SK-N-SH (cell line): ENCODE measurements at regions not wholly inside any gene's neighbourhood (a gene's known extent, or its start where the extent isn't known, plus 50 kb on each side); places are given as distances from the start of the nearest gene placed in this dataset.

Experiments used
- CTCF ChIA-PET: fragments of 300-600, 350-600 bp; formaldehyde crosslinking; extraction: SDS; loops from one replicate; lab custom pipeline; 2021; lab: Yijun Ruan, JAX
- POLR2A ChIA-PET: fragments of 350-600 bp; sonication (Branson Sonifier 250); formaldehyde crosslinking; extraction: SDS; loops from one replicate; lab custom pipeline; 2020; ENCODE audit warnings: antibody characterized with exemption, inconsistent platforms; lab: Yijun Ruan, JAX
- DNase-seq: peaks from one replicate; pipeline ENCODE4 v3.0.0; 2012
- H2AFZ ChIP-seq: fragments of 200-600 bp; sonication (generic); 2 replicates; pipeline ENCODE4 v1.8.1; 2016; ENCODE audit warnings: antibody characterized with exemption, mild to moderate bottlenecking, low read depth
- H3F3A ChIP-seq: fragments of 200-600 bp; sonication (generic); replicated peaks from 2 replicates; pipeline ENCODE3; 2016; ENCODE audit warnings: antibody characterized with exemption, mild to moderate bottlenecking; ENCODE audit not compliant: insufficient read depth
- H3K27ac ChIP-seq, 2 experiments: fragments of 200-500 bp in 1 of 2; fragments of 200-600 bp in 1 of 2; sonication (Bioruptor generic) in 1 of 2; sonication (generic), shearing (Covaris generic) in 1 of 2; 2 replicates each; pipeline versions ENCODE4 v1.5.1 to v1.6.1; 2014 to 2016; ENCODE audit warnings: low read depth in 2 of 2, inconsistent platforms in 1 of 2, low read length in 1 of 2, mild to moderate bottlenecking in 1 of 2, mixed read lengths in 1 of 2
- H3K27me3 ChIP-seq: fragments of 200-600 bp; sonication (generic), shearing (Covaris generic); 2 replicates; pipeline ENCODE4 v1.6.1; 2016; ENCODE audit warnings: mixed run types; ENCODE audit not compliant: insufficient read depth
- H3K36me3 ChIP-seq, 2 experiments: fragments of 200-500 bp in 1 of 2; fragments of 200-600 bp in 1 of 2; sonication (Bioruptor generic) in 1 of 2; sonication (generic) in 1 of 2; replicated peaks in 1 of 2; 2 replicates each; pipeline versions ENCODE3 to v1.5.1; 2014 to 2016; ENCODE audit warnings: low read length in 1 of 2, mild to moderate bottlenecking in 1 of 2; ENCODE audit not compliant: insufficient read depth in 2 of 2, control insufficient read depth in 1 of 2
- H3K4me1 ChIP-seq, 2 experiments: fragments of 200-500 bp in 1 of 2; fragments of 200-600 bp in 1 of 2; sonication (Bioruptor generic) in 1 of 2; sonication (generic), shearing (Covaris generic) in 1 of 2; 2 replicates each; pipeline versions ENCODE4 v1.5.1 to v1.6.1; 2014 to 2016; ENCODE audit warnings: low read depth in 1 of 2, low read length in 1 of 2, mixed run types in 1 of 2; ENCODE audit not compliant: insufficient read depth in 2 of 2, control insufficient read depth in 1 of 2
- H3K4me2 ChIP-seq: fragments of 200-600 bp; sonication (generic), shearing (Covaris generic); 2 replicates; pipeline ENCODE4 v1.6.1; 2017; ENCODE audit warnings: mixed run types
- H3K4me3 ChIP-seq, 2 experiments: fragments of 200-500 bp in 1 of 2; fragments of 200-600 bp in 1 of 2; sonication (Bioruptor generic) in 1 of 2; sonication (generic), shearing (Covaris generic) in 1 of 2; 2 replicates each; pipeline versions ENCODE4 v1.5.1 to v1.8.1; 2014 to 2016; ENCODE audit warnings: low read depth in 2 of 2, inconsistent platforms in 1 of 2, low read length in 1 of 2, mild to moderate bottlenecking in 1 of 2, mixed read lengths in 1 of 2, moderate library complexity in 1 of 2
- H3K79me2 ChIP-seq: fragments of 200-600 bp; sonication (generic); 2 replicates; pipeline ENCODE4 v1.8.1; 2017; ENCODE audit warnings: mild to moderate bottlenecking; ENCODE audit not compliant: insufficient read depth
- H3K9ac ChIP-seq: fragments of 200-600 bp; sonication (generic); 2 replicates; pipeline ENCODE4 v1.6.1; 2017; ENCODE audit warnings: mixed run types
- H3K9me2 ChIP-seq: fragments of 200-600 bp; sonication (generic); 2 replicates; pipeline ENCODE4 v1.6.1; 2017; ENCODE audit warnings: mixed run types
- H3K9me3 ChIP-seq: fragments of 200-600 bp; sonication (generic); 2 replicates; pipeline ENCODE4 v1.6.1; 2017; ENCODE audit warnings: mixed run types, mild to moderate bottlenecking, moderate library complexity
- H4K20me1 ChIP-seq: fragments of 200-600 bp; sonication (generic); 2 replicates; pipeline ENCODE4 v1.6.1; 2017; ENCODE audit warnings: mild to moderate bottlenecking, mixed run types; ENCODE audit not compliant: insufficient read depth
- FOSL2 ChIP-seq: IDR thresholded peaks from 2 replicates; pipeline ENCODE4 v1.4.0; 2012; ENCODE audit warnings: low read depth, mild to moderate bottlenecking, moderate library complexity, borderline replicate concordance
- FOXJ3 ChIP-seq: sonication (generic); formaldehyde crosslinking; IDR thresholded peaks from 2 replicates; pipeline ENCODE4 v1.5.1; 2020; ENCODE audit warnings: mild to moderate bottlenecking, missing genetic modification reagents
- GABPA ChIP-seq: IDR thresholded peaks from 2 replicates; pipeline ENCODE4 v1.4.0; 2012; ENCODE audit warnings: low read depth, mild to moderate bottlenecking
- IRF3 ChIP-seq: fragments of 150-350 bp; IDR thresholded peaks from 2 replicates; pipeline ENCODE4 v1.6.1; 2016; ENCODE audit warnings: mild to moderate bottlenecking, low read depth, low read length
- MEF2A ChIP-seq: IDR thresholded peaks from 2 replicates; pipeline ENCODE4 v1.4.0; 2012; ENCODE audit warnings: low read depth, borderline replicate concordance
- POLR2AphosphoS5 ChIP-seq: IDR thresholded peaks from 2 replicates; pipeline ENCODE4 v1.6.1; 2012; ENCODE audit warnings: low read depth, low read length
- RAD21 ChIP-seq: IDR thresholded peaks from 2 replicates; pipeline ENCODE4 v1.6.1; 2012; ENCODE audit warnings: mild to moderate bottlenecking, low read length
- RXRA ChIP-seq: IDR thresholded peaks from 2 replicates; pipeline ENCODE4 v1.4.0; 2012; ENCODE audit warnings: low read depth, mild to moderate bottlenecking, borderline replicate concordance
- TAF1 ChIP-seq: IDR thresholded peaks from 2 replicates; pipeline ENCODE4 v1.6.1; 2012; ENCODE audit warnings: low read depth, mild to moderate bottlenecking, low read length, moderate library complexity, borderline replicate concordance
- USF2 ChIP-seq: fragments of 150-350 bp; IDR thresholded peaks from 2 replicates; pipeline ENCODE4 v1.6.1; 2017; ENCODE audit warnings: antibody characterized with exemption, low read length, low read depth, borderline replicate concordance
- ZBTB33 ChIP-seq: IDR thresholded peaks from 2 replicates; pipeline ENCODE4 v1.4.0; 2012; ENCODE audit warnings: low read depth, borderline replicate concordance
- WGBS: methylation state at CpG from one replicate; pipeline ENCODE4 v1.1.6; 2017; ENCODE audit warnings: low lambda C conversion rate; 5-methylcytosine and 5-hydroxymethylcytosine counted together

GRCh38 chr14:28157289-28157869 is 609.2 kb upstream of the FOXG1 start:
- DNase-seq: no peak
- no peak for TF ChIP-seq TAF1
- TF ChIP-seq RXRA: no peak
- no peak for TF ChIP-seq FOXJ3 (CRISPR knock-in tag)
- no peak for TF ChIP-seq USF2
- no peak for TF ChIP-seq ZBTB33
- no peak for TF ChIP-seq GABPA
- TF ChIP-seq POLR2AphosphoS5: no peak
- no peak for TF ChIP-seq MEF2A
- TF ChIP-seq RAD21: no peak
- no peak for TF ChIP-seq FOSL2
- TF ChIP-seq IRF3: no peak
- H3K9ac ChIP-seq: no peak overlapping the region
- no peaks in the 10 kb centered on the region for H3F3A ChIP-seq
- H3K27me3 ChIP-seq: peaks cover 7% of the 10 kb centered on the region; the same call in 1 of the 2 replicates
- no peak overlapping the region for H2AFZ ChIP-seq
- 21% methylated on average over 6 of the region's 14 CpGs for WGBS
- ChIA-PET POLR2A (no interaction called here), CTCF (no interaction called here)
- no peak overlapping the region for H3K4me3 ChIP-seq
- H3K4me1 ChIP-seq: no peaks in the 10 kb centered on the region; a peak in 2 of 4 replicates
- no peak overlapping the region for H3K27ac ChIP-seq
- H3K4me2 ChIP-seq: no peak overlapping the region
- no peaks in the 10 kb centered on the region for H3K9me3 ChIP-seq
- H4K20me1 ChIP-seq: no peaks in the 10 kb centered on the region
- no peaks in the 10 kb centered on the region for H3K36me3 ChIP-seq
- no peaks in the 10 kb centered on the region for H3K79me2 ChIP-seq
- 0 out of 2 replicates have a peak, but pooled peaks cover 3% of the 10 kb centered on the region for H3K9me2 ChIP-seq
